AG09309 (cell line): ENCODE measurements at regions not wholly inside any gene's neighbourhood (a gene's known extent, or its start where the extent isn't known, plus 50 kb on each side); places are given as distances from the start of the nearest gene placed in this dataset.

Experiments used
- DNase-seq: peaks from one replicate; pipeline ENCODE4 v3.0.0-alpha.2; 2010; ENCODE audit warnings: low read depth
- H3K4me3 ChIP-seq: 2 replicates; pipeline ENCODE4 v1.5.1; 2011; ENCODE audit warnings: mild to moderate bottlenecking, low read depth, low read length, moderate library complexity; ENCODE audit not compliant: control insufficient read depth
- TF ChIP-seq, protein P1 (sequence below): IDR thresholded peaks from 2 replicates; pipeline ENCODE4 v1.5.1; 2011; ENCODE audit warnings: mild to moderate bottlenecking, low read depth, low read length, inconsistent platforms; ENCODE audit not compliant: insufficient read depth, control insufficient read depth; ENCODE audit errors: missing control alignments

DNA sequence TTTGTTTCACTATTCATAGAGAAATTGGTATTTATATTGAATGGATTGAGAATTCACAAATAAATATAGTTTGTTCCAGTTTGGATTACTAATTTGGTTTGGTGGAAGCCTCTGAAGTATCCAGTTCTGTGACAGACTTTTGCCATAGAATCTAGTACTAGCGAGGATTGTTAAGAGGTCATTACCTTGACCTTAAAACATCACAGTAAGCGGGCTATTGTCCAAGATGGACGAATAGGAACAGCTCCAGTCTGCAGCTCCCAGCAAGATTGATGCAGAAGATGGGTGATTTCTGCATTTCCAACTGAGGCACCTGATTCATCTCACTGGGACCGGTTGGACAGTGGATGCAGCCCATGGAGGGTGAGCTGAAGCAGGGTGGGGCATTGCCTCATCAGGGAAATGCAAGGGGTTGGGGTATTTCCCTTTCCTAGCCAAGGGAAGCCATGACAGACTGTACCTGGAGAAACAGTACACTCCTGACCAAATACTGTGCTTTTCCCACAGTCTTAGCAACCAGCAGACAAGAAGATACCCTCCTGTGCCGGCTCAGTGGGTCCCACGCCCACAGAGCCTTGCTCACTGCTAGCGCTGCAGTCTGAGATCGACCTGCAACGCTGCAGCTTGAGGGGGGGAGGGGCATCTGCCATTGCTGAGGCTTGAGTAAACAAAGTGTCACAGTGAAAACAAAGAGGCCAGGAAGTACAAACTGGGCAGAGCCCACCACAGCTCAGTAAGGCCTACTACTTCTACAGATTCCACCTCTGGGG is 66.4 kb upstream of the NEDD9 start:
- TF ChIP-seq, protein P1, sequence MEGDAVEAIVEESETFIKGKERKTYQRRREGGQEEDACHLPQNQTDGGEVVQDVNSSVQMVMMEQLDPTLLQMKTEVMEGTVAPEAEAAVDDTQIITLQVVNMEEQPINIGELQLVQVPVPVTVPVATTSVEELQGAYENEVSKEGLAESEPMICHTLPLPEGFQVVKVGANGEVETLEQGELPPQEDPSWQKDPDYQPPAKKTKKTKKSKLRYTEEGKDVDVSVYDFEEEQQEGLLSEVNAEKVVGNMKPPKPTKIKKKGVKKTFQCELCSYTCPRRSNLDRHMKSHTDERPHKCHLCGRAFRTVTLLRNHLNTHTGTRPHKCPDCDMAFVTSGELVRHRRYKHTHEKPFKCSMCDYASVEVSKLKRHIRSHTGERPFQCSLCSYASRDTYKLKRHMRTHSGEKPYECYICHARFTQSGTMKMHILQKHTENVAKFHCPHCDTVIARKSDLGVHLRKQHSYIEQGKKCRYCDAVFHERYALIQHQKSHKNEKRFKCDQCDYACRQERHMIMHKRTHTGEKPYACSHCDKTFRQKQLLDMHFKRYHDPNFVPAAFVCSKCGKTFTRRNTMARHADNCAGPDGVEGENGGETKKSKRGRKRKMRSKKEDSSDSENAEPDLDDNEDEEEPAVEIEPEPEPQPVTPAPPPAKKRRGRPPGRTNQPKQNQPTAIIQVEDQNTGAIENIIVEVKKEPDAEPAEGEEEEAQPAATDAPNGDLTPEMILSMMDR = no peak
- H3K4me3 ChIP-seq = no peak overlapping the region
- DNase-seq = no peak

DNA sequence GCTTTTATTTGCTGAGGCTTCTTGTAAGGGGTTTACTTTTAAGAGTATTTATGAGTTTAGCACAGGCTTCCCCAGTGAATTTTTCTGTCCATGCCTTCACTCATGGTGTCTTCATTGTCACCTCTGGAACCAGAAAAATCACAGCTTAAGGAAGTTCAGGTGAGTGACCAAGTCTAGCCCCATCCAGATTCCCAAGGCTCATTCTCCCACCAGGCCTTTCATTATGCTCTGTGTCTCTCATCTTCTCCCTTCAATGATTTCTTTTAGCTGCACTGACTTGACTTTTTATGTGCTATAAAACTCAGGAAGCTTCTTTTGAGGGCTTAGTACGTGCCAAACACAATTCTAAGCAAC is 64.9 kb upstream of the NEDD9 start:
- TF ChIP-seq, protein P1 = no peak
- no peak for DNase-seq
- H3K4me3 ChIP-seq = no peak overlapping the region

DNA sequence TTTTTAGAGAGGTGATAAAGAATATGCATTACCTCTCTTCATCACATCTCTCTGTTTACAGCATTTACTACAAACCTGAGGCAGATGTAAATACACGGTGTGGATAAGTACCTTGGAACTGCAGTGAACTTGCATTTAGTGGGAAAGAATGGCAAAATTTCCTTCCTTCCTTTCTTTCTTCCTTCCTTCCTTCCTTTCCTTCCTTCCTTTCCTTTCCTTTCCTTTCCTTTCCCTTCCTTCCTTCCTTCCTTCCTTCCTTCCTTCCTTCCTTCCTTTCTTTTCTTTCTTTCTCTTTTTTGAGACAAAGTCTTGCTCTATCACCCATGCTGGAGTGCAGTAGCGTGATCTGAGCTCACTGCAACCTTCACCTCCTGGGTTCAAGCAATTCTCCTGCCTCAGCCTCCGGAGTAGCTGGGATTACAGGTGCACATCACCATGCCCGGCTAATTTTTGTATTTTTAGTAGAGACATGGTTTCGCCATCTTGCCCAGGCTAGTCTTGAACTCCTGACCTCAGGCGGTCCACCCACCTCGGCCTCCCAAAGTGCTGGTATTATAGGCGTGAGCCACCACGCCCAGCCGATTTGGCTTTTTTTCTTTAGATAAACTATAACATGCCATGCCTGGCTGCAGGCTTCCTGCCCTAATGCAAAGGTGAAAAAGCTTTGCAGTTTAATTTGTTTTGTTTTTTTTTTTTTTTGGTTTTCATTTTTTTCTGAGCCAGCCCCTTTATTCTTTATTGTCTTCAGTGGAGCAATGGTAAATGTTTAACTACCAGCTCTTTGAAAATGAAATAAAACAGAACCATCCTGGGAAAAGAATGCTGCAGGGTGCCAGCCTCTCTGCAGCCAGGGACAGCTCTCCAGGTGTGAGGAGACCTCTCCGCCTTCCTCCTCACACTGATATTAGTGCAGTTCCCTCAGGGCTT is 64.2 kb upstream of the NEDD9 start:
- TF ChIP-seq, protein P1 = no peak
- DNase-seq = no peak

DNA sequence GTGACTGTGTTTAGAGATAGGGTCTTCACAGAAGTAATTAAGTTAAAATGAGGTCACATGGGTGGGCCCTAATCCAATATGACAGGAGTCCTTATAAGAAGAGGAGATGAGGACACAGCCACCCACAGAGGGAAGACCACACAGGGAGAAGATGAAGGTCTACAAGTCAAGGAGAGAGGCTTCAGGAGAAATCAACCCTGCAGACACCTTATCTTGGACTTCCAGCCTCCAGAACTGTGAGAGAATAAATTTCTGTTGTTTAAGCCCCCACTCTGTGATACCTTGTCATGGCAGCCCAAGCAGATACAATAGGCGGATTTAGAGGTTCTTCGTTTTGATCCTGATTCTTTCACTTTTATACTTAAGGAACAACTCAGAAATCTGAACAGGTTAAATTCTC is 63.5 kb upstream of the NEDD9 start:
- no peak overlapping the region for H3K4me3 ChIP-seq
- TF ChIP-seq, protein P1 = no peak
- no peak for DNase-seq

More for the DNA sequence above, 64.2 kb upstream of the NEDD9 start:
- no peak overlapping the region for H3K4me3 ChIP-seq

DNA sequence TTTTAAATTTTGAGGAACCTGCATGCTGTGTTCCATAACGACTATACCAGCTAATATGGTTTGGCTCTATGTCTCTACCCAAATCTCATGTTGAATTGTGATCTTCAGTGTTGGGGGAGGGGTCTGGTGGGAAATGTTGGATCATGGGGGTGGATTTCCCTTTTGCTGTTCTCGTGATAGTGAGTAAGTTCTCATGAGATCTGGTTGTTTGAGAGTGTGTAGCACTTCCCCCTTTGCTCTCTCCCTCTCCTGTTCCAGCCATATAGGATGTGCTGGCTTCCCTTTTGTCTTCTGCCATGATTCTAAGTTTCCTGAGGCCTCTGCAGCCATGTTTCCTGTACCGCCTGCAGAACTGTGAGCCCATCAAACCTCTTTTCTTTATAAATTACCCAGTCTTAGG is 61.8 kb upstream of the NEDD9 start:
- TF ChIP-seq, protein P1 = no peak
- DNase-seq = no peak
- H3K4me3 ChIP-seq = no peak overlapping the region

DNA sequence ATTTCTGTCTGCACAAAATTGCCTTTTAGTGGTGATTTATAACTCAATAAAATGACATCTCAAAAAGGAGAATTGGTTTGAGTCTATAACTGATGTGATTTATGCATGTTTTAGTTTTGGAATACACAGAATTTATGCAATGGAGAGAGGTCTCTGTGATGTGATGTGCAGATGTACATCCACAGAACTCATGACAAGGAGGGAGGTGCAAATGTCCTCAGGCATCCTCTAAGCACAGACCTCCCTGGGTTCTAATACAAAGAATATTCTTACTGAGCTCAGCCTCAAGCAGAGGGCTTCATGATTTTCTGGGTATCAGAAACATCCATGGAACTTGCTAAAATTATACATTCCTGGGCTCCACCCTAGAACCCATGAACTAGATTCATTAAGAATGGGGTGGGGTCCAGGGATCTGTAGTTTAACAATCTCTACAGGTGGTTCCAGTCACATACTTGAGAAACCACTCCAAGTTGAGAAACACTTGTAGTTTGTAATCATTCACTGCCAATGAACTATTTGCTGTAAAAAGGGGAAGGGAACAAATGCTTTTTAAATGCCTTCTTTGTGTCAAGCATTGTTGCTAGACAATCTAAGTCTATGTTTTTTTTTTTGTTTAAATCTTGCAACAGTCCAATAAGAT is 60.2 kb upstream of the NEDD9 start:
- TF ChIP-seq, protein P1 = no peak
- DNase-seq = no peak
- H3K4me3 ChIP-seq = no peak overlapping the region
